CD4-positive, alpha-beta T cell treated with Interleukin-4 for 1 hour (primary cell): ENCODE measurements at regions not wholly inside any gene's neighbourhood (a gene's known extent, or its start where the extent isn't known, plus 50 kb on each side); places are given as distances from the start of the nearest gene placed in this dataset.
A peak's percentile ranks its signal among the peaks of the same experiment; 100 is the strongest.
"Not testable (repeated sequence)": the region's sequence is repeated elsewhere in the genome, so short reads cannot be mapped to it uniquely, and the experiment has no call there.

ENCODE experiments used
- DNase-seq, 2 donors: peaks; one replicate each; pipeline ENCODE4 v3.0.0-alpha.2; 2020 to 2022

DNA sequence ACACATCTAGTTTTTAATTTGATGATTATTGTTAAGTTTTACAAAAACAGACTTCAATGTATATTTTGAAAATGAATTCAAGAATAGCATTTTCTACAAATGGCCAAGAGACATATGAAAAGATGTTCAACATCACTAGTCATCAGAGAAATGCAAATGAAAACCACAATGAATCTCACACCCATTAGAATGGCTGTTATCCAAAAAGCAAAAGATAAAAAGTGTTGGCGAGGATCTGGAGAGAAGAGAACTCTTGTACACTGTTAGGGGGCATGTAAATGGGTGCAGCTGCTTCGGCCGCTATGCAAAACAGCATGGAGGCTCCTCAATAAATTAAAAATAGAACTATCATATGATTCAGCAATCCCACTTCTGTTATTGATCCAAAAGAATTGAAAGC is 185.8 kb upstream of the CCN2 start:
- no peak for DNase-seq

DNA sequence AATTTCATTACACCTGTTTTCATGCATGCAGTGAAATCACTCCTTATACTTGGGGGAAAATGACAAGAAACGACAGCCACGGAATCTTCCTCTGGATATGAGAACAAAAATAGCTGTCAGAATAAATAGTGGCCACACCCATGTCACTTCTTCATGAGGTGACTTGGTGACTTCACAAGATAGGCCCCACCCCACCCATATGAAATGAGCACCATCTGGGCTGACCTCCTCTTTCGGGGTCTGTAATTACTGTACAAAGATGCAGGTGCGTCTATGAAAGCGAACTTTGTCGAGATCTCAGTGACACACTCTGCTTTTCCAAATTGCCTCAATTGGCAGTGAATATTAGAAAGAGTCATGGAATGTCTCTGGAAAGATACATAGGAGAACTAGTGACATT is 184.2 kb upstream of the CCN2 start:
- DNase-seq, result peak in 1 of 2 donors; percentile 54

DNA sequence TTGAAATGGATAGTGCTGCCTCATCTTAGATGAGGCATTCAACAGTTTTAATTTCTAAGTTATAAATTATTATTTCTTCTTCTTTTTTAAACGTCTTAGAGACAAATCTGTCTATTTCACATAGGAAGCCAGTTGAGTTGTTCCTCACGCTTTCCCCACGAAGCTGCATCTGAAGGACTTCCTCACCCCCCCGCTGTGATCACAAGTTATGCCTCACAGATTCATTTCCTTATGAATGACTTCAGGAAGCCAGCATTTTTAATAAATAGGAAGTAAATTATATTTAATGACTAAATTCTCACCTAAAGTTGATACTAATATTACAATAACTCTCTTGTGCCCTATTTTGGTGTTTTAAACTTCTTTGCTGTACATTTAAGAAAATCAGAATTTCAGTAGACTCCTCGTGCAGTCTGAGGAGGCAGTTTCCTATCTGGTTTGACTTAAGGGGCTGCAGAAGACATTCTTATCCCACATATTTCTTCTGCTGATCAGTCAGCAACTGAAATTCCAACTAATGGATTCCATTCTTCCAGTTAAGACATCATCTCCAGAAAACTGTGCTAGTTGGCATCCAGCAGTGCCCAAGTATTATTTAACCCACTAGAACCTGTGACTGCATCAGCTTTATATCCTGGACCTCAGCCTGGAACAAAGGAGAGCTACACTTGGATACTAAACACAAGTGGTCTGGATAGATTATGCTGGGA is 182.7 kb upstream of the CCN2 start:
- peak in 1 of 2 donors; percentile 39 for DNase-seq

DNA sequence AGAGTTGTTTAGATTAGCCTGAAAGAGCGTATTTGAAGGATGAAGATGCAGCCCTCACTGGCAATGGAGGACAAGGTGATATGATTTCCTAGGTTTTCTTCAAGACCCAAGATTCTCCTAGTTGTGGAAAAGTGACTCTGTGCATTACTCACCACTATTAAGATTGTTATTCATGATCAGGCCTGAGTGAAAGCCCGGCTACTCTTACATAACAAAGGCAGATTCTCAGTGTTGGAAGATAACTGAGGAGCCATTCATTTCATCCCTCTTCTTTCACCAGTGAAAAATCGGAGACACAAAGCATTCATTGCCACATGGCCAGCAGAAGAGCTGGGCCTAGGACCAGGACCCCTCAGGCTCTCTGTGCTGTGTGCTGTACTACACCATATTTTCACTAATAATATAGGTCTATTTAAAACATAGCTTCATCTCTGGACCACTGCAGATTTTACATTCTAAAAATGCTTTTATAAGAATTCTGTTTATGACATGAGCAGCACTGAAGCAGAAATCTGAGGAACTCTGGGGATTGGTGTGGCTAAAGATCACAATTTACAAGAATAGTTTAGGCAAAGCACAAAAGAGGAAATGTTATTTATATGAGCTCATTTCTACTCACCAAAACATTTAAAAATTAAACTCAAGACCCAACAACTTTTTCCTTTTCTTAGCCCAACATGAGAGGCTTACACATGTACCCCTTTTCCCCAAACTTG is 181.9 kb upstream of the CCN2 start:
- no peak for DNase-seq

DNA sequence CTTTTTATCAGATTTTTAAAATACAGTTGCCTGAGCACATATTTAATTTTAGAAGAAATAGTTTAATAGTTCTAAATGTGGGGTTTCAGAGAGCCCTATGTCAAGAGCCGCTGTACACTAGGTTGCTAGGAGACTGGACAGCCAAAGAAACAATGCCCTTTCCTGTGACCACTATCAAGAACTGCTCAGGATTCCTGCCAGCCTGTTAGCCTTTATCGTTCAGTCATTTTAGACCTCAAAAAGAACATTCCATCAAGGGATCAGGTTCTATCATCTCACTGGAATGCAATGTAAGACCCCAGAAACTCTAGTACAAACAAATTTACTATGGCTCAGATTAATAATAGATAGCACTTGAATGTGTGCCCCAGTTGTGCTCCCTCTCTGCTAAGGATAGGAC is 181.2 kb upstream of the CCN2 start:
- DNase-seq, result no peak

DNA sequence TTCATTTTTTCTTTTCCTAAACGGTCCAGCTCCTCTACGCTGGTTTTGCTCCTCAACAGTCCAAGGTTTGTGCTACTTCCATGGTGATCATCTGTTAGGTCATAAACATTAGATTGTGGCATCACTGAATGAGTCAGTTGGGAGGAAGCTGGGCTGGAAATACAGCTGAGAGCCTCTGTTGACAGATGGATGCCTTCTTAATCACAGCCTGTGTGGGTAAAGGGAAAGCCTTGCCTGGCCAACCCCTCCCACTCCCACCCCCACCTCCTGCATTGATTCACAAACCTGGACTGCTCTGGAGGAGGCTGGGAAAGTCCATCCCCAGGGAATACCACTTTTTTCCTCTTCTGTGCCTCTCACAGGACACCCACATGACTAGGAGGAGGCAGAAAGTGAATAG is 180.6 kb upstream of the CCN2 start:
- DNase-seq, result peak in 1 of 2 donors; percentile 35

DNA sequence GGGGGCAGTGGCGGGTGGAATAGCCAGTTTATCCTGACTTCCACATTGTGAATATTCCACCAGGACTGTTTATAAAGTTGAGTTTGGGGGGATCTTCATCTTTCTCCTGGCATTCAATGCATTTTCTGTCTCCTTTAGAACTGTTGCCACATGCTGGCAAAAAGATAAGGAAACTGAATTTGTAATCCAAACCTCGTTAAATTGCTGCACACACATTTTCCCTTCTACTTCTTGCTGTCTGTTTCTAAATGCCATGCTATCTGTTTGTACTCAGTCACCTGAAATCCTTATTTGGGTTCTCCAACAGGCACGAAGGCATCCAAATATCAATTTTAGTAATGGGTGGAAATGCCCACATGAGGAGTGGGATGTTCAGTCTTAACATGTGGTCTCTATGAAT is 180.2 kb upstream of the CCN2 start:
- no peak for DNase-seq

DNA sequence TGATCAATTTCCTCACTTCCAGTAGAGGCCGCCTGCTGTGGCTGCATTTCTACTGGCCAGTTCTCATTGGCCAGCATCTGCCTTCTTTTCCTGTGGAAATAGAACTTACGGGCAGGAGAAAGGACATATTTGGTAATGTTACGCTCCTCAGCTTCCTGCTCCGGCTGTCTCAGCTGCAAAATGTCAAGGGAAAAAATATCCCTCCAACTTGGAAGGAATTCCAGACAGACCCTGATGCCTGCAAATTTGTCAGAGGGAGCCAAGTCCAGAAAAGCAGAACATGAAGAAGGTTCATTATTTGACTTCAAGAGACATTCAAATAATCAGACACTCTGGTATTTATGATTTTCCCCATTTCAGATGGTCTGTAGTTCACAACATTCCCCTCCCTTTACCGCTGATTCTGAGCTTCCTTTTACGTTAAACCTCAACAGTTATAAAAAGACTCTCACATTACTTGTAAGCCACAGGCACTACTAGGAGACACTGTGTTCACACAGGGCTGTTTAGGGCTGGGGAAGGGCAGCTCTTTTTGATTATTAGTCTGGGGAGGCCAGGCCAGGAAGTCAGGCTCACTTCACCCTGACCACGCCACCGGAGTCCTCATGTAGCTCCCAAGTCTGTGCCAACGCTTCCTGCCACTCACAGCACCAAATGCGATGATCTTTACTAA is 179.6 kb upstream of the CCN2 start:
- peak in 1 of 2 donors; percentile 12 for DNase-seq

DNA sequence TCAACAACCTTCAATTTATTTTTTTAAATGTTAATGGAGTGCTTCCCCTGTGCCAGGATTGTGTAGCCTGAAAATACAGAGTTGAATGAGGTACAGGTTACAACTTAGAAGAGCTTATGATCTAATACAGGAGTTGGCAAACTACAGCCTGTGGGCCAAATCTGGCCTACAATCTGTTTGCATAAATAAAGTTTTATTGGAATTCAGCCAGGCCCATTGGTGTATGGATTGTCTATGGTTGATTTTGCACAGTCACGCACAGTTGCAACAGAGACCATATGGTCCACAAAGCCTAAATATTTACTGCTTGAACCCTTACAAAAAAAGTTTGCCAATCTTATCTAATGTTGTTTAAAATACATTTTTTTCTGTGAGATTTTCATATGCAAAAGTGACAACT is 177.3 kb upstream of the CCN2 start:
- no peak for DNase-seq

DNA sequence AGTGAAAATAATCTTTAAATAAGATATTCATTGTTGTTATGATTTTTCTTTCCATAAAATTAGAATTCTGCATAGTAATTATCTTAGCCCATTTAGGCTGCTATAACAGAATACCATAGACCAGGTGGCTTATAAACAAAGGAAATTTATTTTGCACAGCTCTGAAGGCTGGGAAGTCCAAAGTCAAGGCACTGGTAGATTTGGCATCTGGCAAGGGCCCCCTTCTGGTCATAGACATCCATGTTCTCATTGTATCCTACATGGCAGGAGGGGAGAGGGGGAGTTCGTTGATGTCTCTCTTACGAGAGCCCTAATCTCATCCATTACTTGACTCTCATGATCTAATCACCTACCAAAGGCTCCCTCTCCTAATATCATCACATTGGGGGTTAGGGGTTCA is 175.0 kb upstream of the CCN2 start:
- no peak for DNase-seq

DNA sequence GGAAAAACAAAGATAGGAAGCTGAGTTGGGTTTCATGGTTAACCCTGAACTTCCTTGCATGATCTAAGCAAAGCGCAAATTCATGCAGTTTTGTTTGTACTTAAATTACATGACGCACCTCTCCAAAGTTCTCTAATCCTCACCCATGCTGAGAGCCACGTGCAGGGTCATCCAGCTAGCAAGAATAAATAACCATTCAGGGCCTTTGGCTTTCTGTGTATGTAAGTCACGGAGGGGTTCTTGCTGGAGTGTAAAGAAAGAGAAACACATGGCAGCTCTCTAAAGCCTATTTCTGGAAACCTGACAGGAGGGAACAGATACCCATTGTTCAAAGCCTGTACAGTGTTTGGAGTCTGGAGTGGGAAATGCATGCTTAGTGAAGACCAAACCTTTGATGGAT is 171.7 kb upstream of the CCN2 start:
- DNase-seq, result no peak

DNA sequence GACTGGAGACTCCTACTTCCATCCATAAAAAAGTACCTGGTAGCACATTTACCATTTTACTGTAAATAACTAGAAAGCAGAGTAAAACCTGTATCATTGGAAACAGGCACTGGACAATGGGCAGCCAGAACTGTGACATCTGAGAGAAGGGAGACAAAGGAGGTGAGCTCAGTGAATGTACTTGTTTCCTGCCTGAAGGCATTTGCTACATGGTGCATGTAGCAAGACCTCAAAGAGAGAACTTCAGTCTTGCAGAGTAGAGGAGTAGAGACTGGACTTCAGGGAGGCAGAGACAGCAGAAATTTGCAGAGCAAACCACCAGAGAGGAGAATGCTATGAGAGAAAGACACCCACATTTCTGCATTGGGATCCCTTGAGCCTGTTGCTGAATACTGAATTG is 171.0 kb upstream of the CCN2 start:
- no peak for DNase-seq

DNA sequence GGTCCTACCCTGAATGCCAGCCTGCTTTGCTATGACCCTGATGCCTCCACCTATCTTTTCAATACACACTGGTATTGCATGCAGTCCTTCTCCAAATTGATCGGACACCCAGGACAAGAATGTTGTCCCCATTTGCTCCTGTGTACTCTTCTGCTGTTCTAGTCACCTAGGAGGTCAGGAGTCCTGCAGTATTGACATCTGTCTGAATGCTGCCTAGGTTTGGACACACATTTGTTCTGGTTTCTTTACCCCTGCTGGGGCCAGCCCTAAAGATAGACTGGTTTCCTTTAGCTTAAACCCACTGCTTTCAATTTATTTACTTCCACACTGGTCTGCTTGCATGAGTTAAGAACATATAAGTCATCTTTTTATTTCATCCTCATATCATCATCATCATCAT is 167.0 kb upstream of the CCN2 start:
- no peak for DNase-seq

DNA sequence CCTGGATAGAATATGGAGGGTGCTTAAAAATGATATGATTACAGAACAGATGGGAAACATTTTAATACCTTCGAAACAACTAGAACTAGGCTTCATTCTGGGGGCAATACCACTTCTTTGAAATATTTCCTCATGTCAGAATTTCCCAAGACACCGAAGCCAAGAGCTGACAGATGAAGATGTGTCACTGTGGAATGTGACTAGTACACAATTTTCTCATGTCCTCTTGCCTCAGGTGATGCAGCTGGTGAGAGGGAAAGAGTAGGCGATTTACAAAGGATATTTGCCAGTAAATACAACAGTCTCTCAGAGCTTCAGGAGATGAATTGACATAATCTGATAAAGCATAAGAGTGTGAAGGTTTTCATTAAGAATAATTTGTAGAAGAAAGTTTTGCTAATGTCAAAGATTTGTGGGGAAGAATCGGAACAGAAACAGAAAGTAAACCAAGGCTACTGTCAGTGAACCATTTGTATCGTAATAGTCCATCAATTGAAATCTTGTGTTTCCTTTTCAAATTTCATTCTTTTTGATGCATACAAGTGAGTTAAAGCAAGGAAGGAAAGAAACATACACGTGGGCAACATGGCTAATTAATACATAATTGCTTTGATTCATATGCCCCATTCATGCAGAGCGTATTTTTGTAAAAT is 164.7 kb upstream of the CCN2 start:
- no peak for DNase-seq

DNA sequence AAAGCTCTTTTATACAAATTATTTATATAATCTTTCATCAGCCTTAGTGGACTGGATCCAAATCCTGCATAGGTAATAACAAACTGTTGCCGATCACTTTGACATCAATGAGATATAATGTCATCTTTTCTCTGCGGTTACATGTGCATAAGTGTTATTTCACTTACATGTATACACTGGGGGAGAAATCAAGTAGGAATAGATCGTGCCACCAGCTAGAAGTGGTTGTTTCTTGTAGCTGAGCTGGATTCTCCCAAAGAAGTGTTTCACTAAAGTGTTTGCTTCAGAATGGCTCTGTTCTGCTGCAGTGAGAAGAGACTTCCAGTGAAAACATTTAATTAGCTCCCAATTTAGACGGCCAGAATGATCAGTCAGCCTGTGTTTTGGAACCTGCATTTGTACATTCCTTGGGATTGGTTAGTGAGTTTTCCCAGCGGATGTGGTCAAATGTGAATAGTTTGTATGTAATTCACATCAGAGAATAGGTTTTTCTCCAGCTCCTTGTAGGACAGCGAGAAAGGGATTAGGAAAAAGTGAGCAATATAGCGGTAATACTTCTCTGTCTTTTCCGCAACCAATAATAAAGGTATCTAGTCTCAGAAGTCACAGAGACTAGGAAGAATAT is 163.1 kb upstream of the CCN2 start:
- DNase-seq, result no peak

DNA sequence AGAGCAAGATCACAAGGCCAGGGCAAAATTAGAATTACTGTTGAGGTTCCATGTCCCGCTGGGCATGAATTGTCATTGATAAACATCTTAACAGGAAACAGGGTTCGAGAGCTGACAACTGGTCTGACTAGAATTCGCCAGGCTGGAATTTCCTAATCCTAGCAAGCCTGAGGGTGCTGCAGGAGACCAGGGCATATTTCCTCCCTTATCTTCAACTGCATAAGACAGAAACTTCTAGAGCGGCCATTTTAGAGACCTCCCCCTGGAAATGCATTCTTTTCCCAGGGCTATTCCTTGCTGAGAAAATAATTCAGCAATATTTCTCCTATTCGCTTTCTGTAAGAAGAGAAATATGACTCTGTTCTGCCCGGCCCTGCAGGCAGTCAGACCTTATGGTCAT is 158.6 kb upstream of the CCN2 start:
- not testable (repeated sequence) for DNase-seq

DNA sequence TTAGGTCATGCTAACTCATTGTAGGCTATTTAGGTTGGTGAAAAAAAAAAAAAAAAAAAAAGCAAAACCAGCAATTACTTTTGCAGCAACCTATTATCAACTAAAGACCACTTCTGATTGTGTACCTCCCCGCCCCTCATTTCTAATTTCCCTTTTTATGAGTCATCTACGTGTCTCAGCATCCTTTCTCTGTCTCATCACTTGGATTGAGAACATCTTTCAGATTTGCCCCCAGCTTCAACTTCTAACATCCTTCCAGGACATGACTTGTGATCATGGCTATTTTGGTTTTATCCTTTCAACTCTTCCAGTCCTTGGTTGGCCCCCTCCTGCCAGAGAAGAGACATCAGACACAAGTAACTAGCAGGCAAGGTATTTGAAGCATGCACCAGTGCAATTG is 156.7 kb upstream of the CCN2 start:
- DNase-seq, result no peak

DNA sequence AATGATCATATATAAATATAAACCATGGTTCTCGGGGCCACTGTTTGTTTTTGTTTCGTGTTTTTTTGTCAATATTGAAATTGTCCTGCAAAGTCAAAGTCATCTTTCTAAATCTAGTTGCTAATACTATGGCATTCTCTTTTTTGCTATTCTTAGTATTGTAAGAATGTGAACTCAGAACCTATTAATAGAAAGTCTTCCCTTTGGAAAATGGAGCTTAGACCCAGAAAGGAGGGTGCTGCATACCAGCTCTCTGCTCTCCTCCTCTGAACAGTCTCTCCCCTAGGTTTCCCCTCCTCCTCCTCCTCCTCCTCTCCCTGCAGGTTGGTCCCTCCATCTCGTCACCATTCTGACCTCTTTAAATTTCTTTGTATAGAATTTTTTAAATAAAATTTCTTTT is 150.4 kb upstream of the CCN2 start:
- DNase-seq, result no peak

DNA sequence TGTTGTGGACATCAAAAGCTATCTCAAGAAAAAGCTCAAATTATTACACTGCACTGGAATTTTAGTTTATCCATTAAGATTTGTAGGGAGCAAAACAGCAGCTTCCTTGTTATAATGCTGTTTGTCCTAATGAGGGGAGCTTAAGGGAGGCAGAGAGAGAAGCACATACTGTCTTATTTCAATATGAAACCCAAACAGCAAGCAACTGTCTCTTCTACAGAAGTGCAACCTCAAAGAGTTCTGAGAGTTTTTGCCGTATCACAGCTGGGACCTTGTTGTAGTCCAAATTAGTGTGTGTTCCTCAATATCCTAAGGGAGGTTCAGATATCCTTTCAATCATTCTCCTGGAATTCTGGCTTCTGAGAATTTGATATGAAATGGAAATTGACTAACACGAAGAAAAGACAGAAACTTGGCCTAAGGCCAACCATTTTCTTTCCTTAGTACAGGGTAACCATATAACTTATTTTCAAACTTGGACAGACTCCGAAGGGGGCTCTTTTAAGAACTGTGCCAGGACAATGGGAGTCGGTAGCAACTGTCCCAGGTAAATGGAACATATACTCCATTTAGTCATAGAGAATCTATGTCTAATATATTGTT is 149.3 kb upstream of the CCN2 start:
- no peak for DNase-seq

DNA sequence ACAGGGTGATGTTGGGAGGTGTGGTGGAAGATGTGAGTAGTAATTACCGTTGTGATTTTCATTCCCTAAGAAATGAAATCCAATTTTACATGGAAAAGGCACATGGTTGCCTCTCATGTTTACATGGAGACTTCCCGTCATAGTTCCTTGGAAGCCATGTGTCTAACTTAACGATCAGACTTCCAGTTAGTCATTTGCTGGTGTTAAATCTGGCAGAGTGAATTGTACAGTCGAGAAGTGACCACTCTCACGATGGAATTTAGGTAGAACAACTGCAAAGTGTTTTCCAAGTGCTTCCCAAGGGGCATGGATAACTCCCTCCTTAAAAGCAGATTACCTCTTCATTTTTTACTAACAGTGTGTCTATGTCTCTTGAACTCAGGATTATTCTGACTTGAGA is 145.8 kb upstream of the CCN2 start:
- DNase-seq, result no peak

DNA sequence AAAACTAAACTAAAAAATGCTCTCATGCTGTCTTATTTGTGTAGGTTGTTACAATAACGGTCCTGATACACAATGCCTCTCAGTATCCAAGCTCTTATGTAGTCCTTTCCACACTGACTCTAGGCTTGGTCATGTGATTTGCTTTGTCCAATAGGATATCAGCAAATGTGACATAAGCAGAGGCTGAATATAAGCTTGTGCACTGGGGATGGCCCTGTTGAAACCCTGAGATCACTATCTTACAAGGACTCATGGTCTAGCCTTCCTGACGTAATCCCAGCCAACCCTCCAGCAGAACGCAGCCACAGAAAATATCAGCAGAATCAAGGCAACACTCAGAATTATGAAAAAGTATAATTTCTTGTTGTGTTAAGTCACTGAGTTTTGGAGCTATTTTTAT is 145.1 kb upstream of the CCN2 start:
- DNase-seq, result no peak

DNA sequence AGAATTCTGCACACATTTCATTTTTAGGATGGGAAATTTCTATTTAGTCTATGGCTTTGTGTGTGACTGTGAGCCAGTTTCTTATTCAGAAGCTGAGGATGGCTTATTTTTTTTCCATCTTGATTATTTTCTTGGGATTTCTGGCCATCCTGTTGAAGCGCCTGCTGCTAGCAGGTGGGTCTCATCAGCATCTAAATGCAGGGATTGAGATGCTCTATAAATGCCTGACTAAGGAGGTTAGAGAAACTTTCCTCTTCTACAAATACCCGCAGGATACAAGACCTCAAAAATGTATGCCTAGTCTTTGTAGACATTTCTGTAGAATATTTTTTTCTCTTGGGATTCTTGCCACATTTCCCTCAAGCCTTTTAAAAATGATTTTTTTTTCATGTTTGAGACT is 138.0 kb upstream of the CCN2 start:
- no peak for DNase-seq

DNA sequence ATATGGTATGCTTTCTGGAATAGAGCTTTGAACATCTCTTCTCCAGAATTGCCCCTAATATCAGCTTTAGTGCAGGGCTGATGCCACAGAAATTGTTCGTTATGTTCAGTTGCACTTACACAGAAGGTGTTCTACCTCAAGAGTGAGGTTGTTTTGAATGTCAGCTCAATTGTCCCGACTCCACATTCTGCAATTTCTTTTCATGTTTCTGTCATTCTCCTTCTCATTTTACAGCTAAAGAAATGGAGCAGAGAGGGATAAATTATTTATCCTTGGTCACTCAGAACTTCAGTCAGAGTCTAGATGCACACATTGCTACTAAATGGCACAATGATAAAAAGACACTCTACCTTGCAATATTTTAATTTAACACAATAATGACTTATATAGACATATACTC is 137.0 kb upstream of the CCN2 start:
- no peak for DNase-seq
